Keratinocyte (primary cell): ENCODE measurements at regions not wholly inside any gene's neighbourhood (a gene's known extent, or its start where the extent isn't known, plus 50 kb on each side); places are given as distances from the start of the nearest gene placed in this dataset.

Experiments
- DNase-seq: peaks from one replicate; pipeline ENCODE4 v3.0.0-alpha.2; 2011; ENCODE audit warnings: low read depth, missing footprints, low spot score
- FAIRE-seq: peaks from 2 replicates; lab custom pipeline; 2011; peaks lifted over from hg19 to GRCh38; lab: Jason Lieb, UNC
- H2AFZ ChIP-seq: 2 replicates; pipeline ENCODE4 v1.6.0; 2012; ENCODE audit warnings: low read length, control low read depth, inconsistent platforms; ENCODE audit not compliant: control insufficient read depth
- H3K27ac ChIP-seq: 2 replicates; pipeline ENCODE4 v1.5.1; 2011; ENCODE audit warnings: low read length; ENCODE audit not compliant: control insufficient read depth, insufficient read depth
- H3K27me3 ChIP-seq: 3 replicates; pipeline ENCODE4 v1.6.0; 2011; ENCODE audit warnings: low read length; ENCODE audit not compliant: control insufficient read depth, insufficient read depth; ENCODE audit errors: extremely low read depth
- H3K36me3 ChIP-seq, 2 experiments: 2 replicates in 1 of 2; 3 replicates in 1 of 2; pipeline ENCODE4 v1.5.1; 2011; ENCODE audit warnings: low read length in 2 of 2, mild to moderate bottlenecking in 1 of 2; ENCODE audit not compliant: control insufficient read depth in 2 of 2, insufficient read depth in 2 of 2; ENCODE audit errors: extremely low read depth in 1 of 2
- H3K4me1 ChIP-seq: 3 replicates; pipeline ENCODE4 v1.5.1; 2011; ENCODE audit warnings: low read length; ENCODE audit not compliant: control insufficient read depth, insufficient read depth; ENCODE audit errors: extremely low read depth
- H3K4me2 ChIP-seq: 3 replicates; pipeline ENCODE4 v1.6.0; 2011; ENCODE audit warnings: low read depth, low read length; ENCODE audit not compliant: control insufficient read depth, insufficient read depth; ENCODE audit errors: extremely low read depth
- H3K4me3 ChIP-seq, 3 experiments: fragments of 200-600 bp in 1 of 3; sonication (generic) in 1 of 3; 2 replicates in 2 of 3; 3 replicates in 1 of 3; pipeline ENCODE4 v1.5.1; 2011 to 2016; ENCODE audit warnings: low read length in 3 of 3, mild to moderate bottlenecking in 3 of 3, control low read depth in 2 of 3, inconsistent platforms in 1 of 3, low read depth in 1 of 3, mixed read lengths in 1 of 3, mixed run types in 1 of 3, moderate library complexity in 1 of 3; ENCODE audit not compliant: control insufficient read depth in 2 of 3, insufficient read depth in 2 of 3; ENCODE audit errors: extremely low read depth in 1 of 3
- H3K79me2 ChIP-seq: 2 replicates; pipeline ENCODE4 v1.6.0; 2012; ENCODE audit warnings: low read length; ENCODE audit not compliant: control insufficient read depth, insufficient read depth
- H3K9ac ChIP-seq: 3 replicates; pipeline ENCODE4 v1.6.0; 2011; ENCODE audit warnings: low read length; ENCODE audit not compliant: control insufficient read depth, insufficient read depth; ENCODE audit errors: extremely low read depth
- H3K9me1 ChIP-seq: 3 replicates; pipeline ENCODE4 v1.6.0; 2011; ENCODE audit warnings: low read length; ENCODE audit not compliant: control insufficient read depth, insufficient read depth; ENCODE audit errors: extremely low read depth
- H3K9me3 ChIP-seq: 2 replicates; pipeline ENCODE4 v1.5.1; 2012; ENCODE audit warnings: low read depth, low read length; ENCODE audit not compliant: control insufficient read depth
- H4K20me1 ChIP-seq: 3 replicates; pipeline ENCODE4 v1.6.0; 2011; ENCODE audit warnings: low read length; ENCODE audit not compliant: control insufficient read depth, insufficient read depth; ENCODE audit errors: extremely low read depth
- CTCF ChIP-seq, 3 experiments: IDR thresholded peaks in 1 of 3; conservative IDR thresholded peaks in 1 of 3; optimal IDR thresholded peaks in 1 of 3; 2 replicates in 2 of 3; 3 replicates in 1 of 3; pipeline versions ENCODE3 to v1.5.1; 2011; ENCODE audit warnings: low read length in 3 of 3, mild to moderate bottlenecking in 3 of 3, moderate library complexity in 2 of 3, control low read depth in 1 of 3, inconsistent platforms in 1 of 3; ENCODE audit not compliant: insufficient read depth in 2 of 3; ENCODE audit errors: extremely low read depth in 1 of 3
- EZH2 ChIP-seq: IDR thresholded peaks from one replicate; pipeline ENCODE4 v1.6.1; 2012; ENCODE audit warnings: inconsistent platforms, mild to moderate bottlenecking, low read length, moderate library complexity
- dilution Hi-C: fragments of 300-500 bp; cut with MboI; formaldehyde crosslinking; loops from one replicate; pipeline ENCODE4 v1.7.0; 2020; ENCODE audit warnings: low sequenced_read_pairs; ENCODE audit not compliant: extremely low pct_ligation_motif_present

GRCh38 chr11:95678988-95679387 is 110.6 kb downstream of the FAM76B start:
- Histone ChIP-seq H3K27ac (no peak overlapping the region), H3K27me3 (no peaks in the 10 kb centered on the region), H3K4me1 (no peaks in the 10 kb centered on the region), H3K9ac (no peak overlapping the region), H3K9me1 (no peaks in the 10 kb centered on the region), H3K4me2 (no peak overlapping the region), H3K36me3 (no peaks in the 10 kb centered on the region), H4K20me1 (no peaks in the 10 kb centered on the region), H3K4me3 (no peak overlapping the region), H2AFZ (no peak overlapping the region), H3K79me2 (no peaks in the 10 kb centered on the region), H3K9me3 (no peaks in the 10 kb centered on the region)
- TF ChIP-seq CTCF (optimal IDR thresholded peaks at IDR 0.05 in 1 of 3, IDR thresholded peaks at IDR 0.05 in 1 of 3, conservative IDR thresholded peaks at IDR 0.05 in 1 of 3; ENCODE audit: extremely low read depth in 1 of 3, insufficient read depth in 2 of 3, low read length in 3 of 3) = no peak
- no peak for TF ChIP-seq EZH2
- no peak for FAIRE-seq
- dilution Hi-C loops = no loop called here
- DNase-seq = no peak

GRCh38 chr11:95676308-95676707 is 113.3 kb downstream of the FAM76B start:
- DNase-seq (no peak), FAIRE-seq (no peak)
- no peak overlapping the region for H3K4me3 ChIP-seq
- no peak overlapping the region for H2AFZ ChIP-seq
- no peaks in the 10 kb centered on the region for H3K4me1 ChIP-seq
- dilution Hi-C loops = no loop called here
- no peaks in the 10 kb centered on the region for H3K9me1 ChIP-seq
- H3K27ac ChIP-seq = no peak overlapping the region
- no peak overlapping the region for H3K9ac ChIP-seq
- H3K4me2 ChIP-seq = no peak overlapping the region
- H3K79me2 ChIP-seq = no peaks in the 10 kb centered on the region
- no peaks in the 10 kb centered on the region for H3K9me3 ChIP-seq
- H4K20me1 ChIP-seq = no peaks in the 10 kb centered on the region
- no peaks in the 10 kb centered on the region for H3K36me3 ChIP-seq
- H3K27me3 ChIP-seq = no peaks in the 10 kb centered on the region
- no peak for TF ChIP-seq EZH2
- no peak for TF ChIP-seq CTCF (optimal IDR thresholded peaks at IDR 0.05 in 1 of 3, IDR thresholded peaks at IDR 0.05 in 1 of 3, conservative IDR thresholded peaks at IDR 0.05 in 1 of 3; ENCODE audit: extremely low read depth in 1 of 3, insufficient read depth in 2 of 3, low read length in 3 of 3)
